Astrocyte (in vitro differentiated cells and primary cell): ENCODE measurements at regions not wholly inside any gene's neighbourhood (a gene's known extent, or its start where the extent isn't known, plus 50 kb on each side); places are given as distances from the start of the nearest gene placed in this dataset.

Source experiments
- DNase-seq: peaks from one replicate; pipeline ENCODE4 v3.0.0-alpha.2; 2010; ENCODE audit warnings: low read depth
- FAIRE-seq: peaks from 2 replicates; lab custom pipeline; 2011; peaks lifted over from hg19 to GRCh38; lab: Jason Lieb, UNC
- H2AFZ ChIP-seq: 2 replicates; pipeline ENCODE4 v1.6.0; 2012; ENCODE audit warnings: low read depth, low read length, inconsistent platforms
- H3K27ac ChIP-seq: 2 replicates; pipeline ENCODE4 v1.5.1; 2011; ENCODE audit warnings: low read depth, low read length, inconsistent platforms
- H3K27me3 ChIP-seq: 2 replicates; pipeline ENCODE4 v1.6.0; 2011; ENCODE audit warnings: low read length, inconsistent platforms; ENCODE audit not compliant: insufficient read depth
- H3K36me3 ChIP-seq: 2 replicates; pipeline ENCODE4 v1.5.1; 2011; ENCODE audit warnings: low read length, inconsistent platforms; ENCODE audit not compliant: insufficient read depth
- H3K4me1 ChIP-seq: 2 replicates; pipeline ENCODE4 v1.5.1; 2011; ENCODE audit warnings: low read length, inconsistent platforms; ENCODE audit not compliant: insufficient read depth
- H3K4me2 ChIP-seq: 2 replicates; pipeline ENCODE4 v1.6.0; 2012; ENCODE audit warnings: low read length, inconsistent platforms
- H3K4me3 ChIP-seq: 2 replicates; pipeline ENCODE4 v1.5.1; 2011; ENCODE audit warnings: low read depth, mild to moderate bottlenecking, low read length, inconsistent platforms; ENCODE audit not compliant: insufficient read depth
- H3K79me2 ChIP-seq: 2 replicates; pipeline ENCODE4 v1.6.0; 2012; ENCODE audit warnings: mild to moderate bottlenecking, low read length, inconsistent platforms; ENCODE audit not compliant: insufficient read depth
- H3K9ac ChIP-seq: 2 replicates; pipeline ENCODE4 v1.6.0; 2012; ENCODE audit warnings: mild to moderate bottlenecking, low read length, inconsistent platforms
- H3K9me3 ChIP-seq: 2 replicates; pipeline ENCODE4 v1.5.1; 2012; ENCODE audit warnings: low read depth, mild to moderate bottlenecking, low read length, inconsistent platforms; ENCODE audit not compliant: insufficient read depth
- H4K20me1 ChIP-seq: 2 replicates; pipeline ENCODE4 v1.6.0; 2012; ENCODE audit warnings: low read length, inconsistent platforms; ENCODE audit not compliant: insufficient read depth
- H3K27ac Mint-ChIP-seq: one replicate; pipeline ENCODE4 v1.8.0; 2021; ENCODE audit warnings: mild to moderate bottlenecking, mixed read lengths; ENCODE audit not compliant: unreplicated experiment
- H3K27me3 Mint-ChIP-seq: one replicate; pipeline ENCODE4 v1.8.0; 2021; ENCODE audit warnings: low read depth, mixed read lengths; ENCODE audit not compliant: unreplicated experiment
- H3K36me3 Mint-ChIP-seq: one replicate; pipeline ENCODE4 v1.8.0; 2021; ENCODE audit warnings: low read depth, mixed read lengths; ENCODE audit not compliant: unreplicated experiment
- H3K4me1 Mint-ChIP-seq: one replicate; pipeline ENCODE4 v1.8.0; 2021; ENCODE audit warnings: low read depth, mixed read lengths; ENCODE audit not compliant: unreplicated experiment
- H3K4me3 Mint-ChIP-seq: one replicate; pipeline ENCODE4 v1.8.0; 2021; ENCODE audit warnings: mild to moderate bottlenecking, moderate library complexity, mixed read lengths; ENCODE audit not compliant: unreplicated experiment
- H3K9me3 Mint-ChIP-seq: one replicate; pipeline ENCODE4 v1.8.0; 2021; ENCODE audit warnings: mild to moderate bottlenecking, mixed read lengths; ENCODE audit not compliant: unreplicated experiment
- CTCF ChIP-seq: IDR thresholded peaks from 2 replicates; pipeline ENCODE4 v1.5.1; 2011; ENCODE audit warnings: low read depth, mild to moderate bottlenecking, inconsistent platforms, low read length, moderate library complexity; ENCODE audit not compliant: insufficient read depth
- EZH2 ChIP-seq: IDR thresholded peaks from 2 replicates; pipeline ENCODE4 v1.6.1; 2012; ENCODE audit warnings: mild to moderate bottlenecking, low read length, inconsistent platforms; ENCODE audit not compliant: insufficient read depth

- H3K9ac ChIP-seq: no peak overlapping the region
- H4K20me1 ChIP-seq: no peaks in the 10 kb centered on the region
- Mint-ChIP-seq H3K36me3 (no peaks in the 10 kb centered on the region), H3K27ac (no peak overlapping the region), H3K27me3 (peaks cover 10% of the 10 kb centered on the region), H3K4me3 (no peak overlapping the region), H3K9me3 (peaks cover 10% of the 10 kb centered on the region), H3K4me1 (no peaks in the 10 kb centered on the region)
- H3K36me3 ChIP-seq: no peaks in the 10 kb centered on the region
- H3K4me3 ChIP-seq: no peak overlapping the region
- peaks cover 6% of the 10 kb centered on the region for H3K9me3 ChIP-seq
- no peak overlapping the region for H3K4me2 ChIP-seq
- H3K27ac ChIP-seq: no peak overlapping the region
- TF ChIP-seq EZH2: no peak
- TF ChIP-seq CTCF: no peak
- no peaks in the 10 kb centered on the region for H3K27me3 ChIP-seq
- H3K4me1 ChIP-seq: no peaks in the 10 kb centered on the region
- no peaks in the 10 kb centered on the region for H3K79me2 ChIP-seq
- FAIRE-seq (no peak), DNase-seq (no peak)
- H2AFZ ChIP-seq: no peak overlapping the region
Observed at GRCh38 chr16:77666771-77667170, 55.5 kb upstream of the NUDT7 start.

GRCh38 chr16:77668201-77668600 lies 54.1 kb upstream of the NUDT7 start:
- no peak for DNase-seq
- Histone ChIP-seq H3K9ac (no peak overlapping the region), H2AFZ (no peak overlapping the region), H3K36me3 (no peaks in the 10 kb centered on the region), H3K4me2 (no peak overlapping the region), H3K79me2 (no peaks in the 10 kb centered on the region), H3K4me3 (no peak overlapping the region), H3K27me3 (no peaks in the 10 kb centered on the region), H3K27ac (no peak overlapping the region), H4K20me1 (no peaks in the 10 kb centered on the region), H3K4me1 (no peaks in the 10 kb centered on the region), H3K9me3 (no peaks in the 10 kb centered on the region)
- Mint-ChIP-seq H3K27me3 (peaks cover 10% of the 10 kb centered on the region), H3K36me3 (no peaks in the 10 kb centered on the region), H3K4me1 (no peaks in the 10 kb centered on the region), H3K27ac (no peak overlapping the region), H3K9me3 (peaks cover 7% of the 10 kb centered on the region), H3K4me3 (no peak overlapping the region)
- TF ChIP-seq CTCF (no peak), EZH2 (no peak)
- no peak for FAIRE-seq

GRCh38 chr16:77669057-77669456 lies 53.3 kb upstream of the NUDT7 start:
- no peak overlapping the region for H2AFZ ChIP-seq

More at GRCh38 chr16:77669057-77669456, 53.3 kb upstream of the NUDT7 start:
- H3K4me2 ChIP-seq: no peak overlapping the region
- no peaks in the 10 kb centered on the region for H3K27me3 ChIP-seq
- no peak overlapping the region for H3K27ac Mint-ChIP-seq
- no peak for FAIRE-seq
- no peaks in the 10 kb centered on the region for H3K9me3 ChIP-seq
- H3K4me1 ChIP-seq: no peaks in the 10 kb centered on the region
- no peaks in the 10 kb centered on the region for H3K79me2 ChIP-seq
- H3K36me3 ChIP-seq: no peaks in the 10 kb centered on the region
- no peaks in the 10 kb centered on the region for H4K20me1 ChIP-seq
- H3K9me3 Mint-ChIP-seq: peaks cover 2% of the 10 kb centered on the region
- no peak overlapping the region for H3K9ac ChIP-seq
- no peak overlapping the region for H3K27ac ChIP-seq
- H3K27me3 Mint-ChIP-seq: peaks cover 10% of the 10 kb centered on the region
- H3K4me3 ChIP-seq: no peak overlapping the region
- no peaks in the 10 kb centered on the region for H3K36me3 Mint-ChIP-seq
- no peak overlapping the region for H3K4me3 Mint-ChIP-seq
- no peak for DNase-seq
- no peaks in the 10 kb centered on the region for H3K4me1 Mint-ChIP-seq
- TF ChIP-seq EZH2: no peak
- TF ChIP-seq CTCF: no peak
